K562 (cell line): ENCODE measurements at regions not wholly inside any gene's neighbourhood (a gene's known extent, or its start where the extent isn't known, plus 50 kb on each side); places are given as distances from the start of the nearest gene placed in this dataset.

Source experiments
- ATAC-seq: fragments of 200-7000 bp; cut with Tn5 transposase; 3 replicates; pipeline ENCODE4 v1.9.1; 2020; ENCODE audit warnings: moderate library complexity
- BruUV-seq: library from RNA; stranded (reverse); fragments of 400-500 nt; replicated peaks from 2 replicates; lab custom pipeline; 2021; lab: Mats Ljungman, UMichigan
- CTCF ChIA-PET: fragments of 300-600 bp; formaldehyde crosslinking; extraction: SDS; loops from one replicate; lab custom pipeline; 2021; ENCODE audit warnings: low intra/inter-chr PET ratio; lab: Yijun Ruan, JAX
- POLR2A ChIA-PET: fragments of 300-600, 350-650 bp; sonication (Branson Sonifier 250); formaldehyde crosslinking; extraction: SDS; loops from one replicate; lab custom pipeline; 2021; ENCODE audit warnings: antibody characterized with exemption, inconsistent platforms; lab: Yijun Ruan, JAX
- DNase-seq, 4 experiments: peaks; one replicate each; pipeline versions ENCODE4 v3.0.0 to v3.0.0-alpha.2; 2011 to 2018; ENCODE audit warnings: low spot score in 3 of 4, mixed read lengths in 3 of 4; ENCODE audit errors: extremely low read depth in 1 of 4
- FAIRE-seq: peaks from 2 replicates; lab custom pipeline; 2011; peaks lifted over from hg19 to GRCh38; lab: Jason Lieb, UNC
- H2AFZ ChIP-seq: 2 replicates; pipeline ENCODE4 v1.6.0; 2011; ENCODE audit warnings: low read depth, low read length, control low read depth, inconsistent platforms
- H3K27ac ChIP-seq: fragments of 200-600 bp; 3 replicates; pipeline ENCODE4 v1.8.0; 2011; ENCODE audit warnings: low read depth, mild to moderate bottlenecking, control low read depth, inconsistent platforms, low read length, moderate library complexity, mixed read lengths; ENCODE audit errors: extremely low read depth
- H3K27me3 ChIP-seq, 2 experiments: fragments of 300-600 bp in 1 of 2; 2 replicates in 1 of 2; 3 replicates in 1 of 2; pipeline versions ENCODE4 v1.6.0 to v1.8.0; 2011; ENCODE audit warnings: inconsistent platforms in 2 of 2, low read length in 2 of 2, mild to moderate bottlenecking in 1 of 2, mixed read lengths in 1 of 2, moderate library complexity in 1 of 2; ENCODE audit not compliant: control insufficient read depth in 2 of 2, insufficient read depth in 2 of 2
- H3K36me3 ChIP-seq: fragments of 300-600 bp; 3 replicates; pipeline ENCODE4 v1.8.0; 2011; ENCODE audit warnings: mild to moderate bottlenecking, low read length, inconsistent platforms; ENCODE audit not compliant: control insufficient read depth, insufficient read depth
- H3K4me1 ChIP-seq, 2 experiments: fragments of 200-600 bp in 1 of 2; replicated peaks in 1 of 2; 2 replicates in 1 of 2; 3 replicates in 1 of 2; pipeline versions ENCODE4 v1.5.1 to v1.8.0; 2011; ENCODE audit warnings: inconsistent platforms in 2 of 2, low read length in 2 of 2, mild to moderate bottlenecking in 1 of 2, mixed read lengths in 1 of 2, moderate library complexity in 1 of 2; ENCODE audit not compliant: control insufficient read depth in 2 of 2, insufficient read depth in 2 of 2
- H3K4me2 ChIP-seq: 2 replicates; pipeline ENCODE4 v1.6.1; 2011; ENCODE audit warnings: low read length, control low read depth, inconsistent platforms, mixed read lengths; ENCODE audit not compliant: insufficient read depth
- H3K4me3 ChIP-seq: fragments of 200-600 bp; sonication (generic), shearing (Covaris generic); 2 replicates; pipeline ENCODE4 v1.5.1; 2016; ENCODE audit warnings: control low read depth, inconsistent platforms
- H3K79me2 ChIP-seq: fragments of 200-600 bp; 3 replicates; pipeline ENCODE4 v1.8.0; 2011; ENCODE audit warnings: low read length, inconsistent platforms; ENCODE audit not compliant: control insufficient read depth, insufficient read depth
- H3K9ac ChIP-seq, 2 experiments: 2 replicates each; pipeline versions ENCODE4 v1.6.0 to v1.6.1; 2011; ENCODE audit warnings: low read depth in 2 of 2, low read length in 2 of 2, control low read depth in 1 of 2, inconsistent platforms in 1 of 2, mild to moderate bottlenecking in 1 of 2, mixed read lengths in 1 of 2; ENCODE audit not compliant: insufficient read depth in 1 of 2
- H3K9me1 ChIP-seq: one replicate; pipeline ENCODE4 v1.6.0; 2011; ENCODE audit warnings: inconsistent platforms, mild to moderate bottlenecking, low read length, moderate library complexity; ENCODE audit not compliant: control insufficient read depth, insufficient read depth
- H3K9me3 ChIP-seq: replicated peaks from 2 replicates; pipeline ENCODE4 v1.5.1; 2011; ENCODE audit warnings: low read depth, low read length, inconsistent platforms; ENCODE audit not compliant: control insufficient read depth, insufficient read depth
- H4K20me1 ChIP-seq: replicated peaks from 2 replicates; pipeline ENCODE4 v1.6.1; 2011; ENCODE audit warnings: low read length, inconsistent platforms, mixed read lengths; ENCODE audit not compliant: control insufficient read depth, insufficient read depth
- FOSL1 ChIP-seq: fragments of 200-800 bp; sonication (Bioruptor generic); conservative IDR thresholded peaks from 2 replicates; pipeline ENCODE4 v1.6.1; 2016; ENCODE audit warnings: missing genetic modification characterization, missing compliant biosample characterization
- GABPB1 ChIP-seq: sonication (generic); formaldehyde crosslinking; IDR thresholded peaks from 2 replicates; pipeline ENCODE4 v1.8.0; 2022; ENCODE audit warnings: mild to moderate bottlenecking, missing genetic modification reagents
- LARP7 ChIP-seq: fragments of 450-650 bp; IDR thresholded peaks from 2 replicates; pipeline ENCODE4 v1.6.1; 2016
- MTF1 ChIP-seq: fragments of 250-450 bp; sonication (Bioruptor Pico); IDR thresholded peaks from 2 replicates; pipeline ENCODE4 v1.9.0; 2021; ENCODE audit warnings: moderate library complexity, mild to moderate bottlenecking, inconsistent platforms, borderline replicate concordance
- RBM15 ChIP-seq: fragments of 200-400 bp; formaldehyde crosslinking; IDR thresholded peaks from 2 replicates; pipeline ENCODE4 v1.6.1; 2018; ENCODE audit warnings: mild to moderate bottlenecking, low read length, moderate library complexity; ENCODE audit not compliant: insufficient read depth
- TEAD4 ChIP-seq, 2 experiments: sonication (generic) in 1 of 2; formaldehyde crosslinking in 1 of 2; IDR thresholded peaks; 2 replicates each; pipeline versions ENCODE4 v1.6.1 to v1.8.0; 2012 to 2022; ENCODE audit warnings: borderline replicate concordance in 1 of 2, inconsistent platforms in 1 of 2, low read length in 1 of 2, mild to moderate bottlenecking in 1 of 2, missing genetic modification reagents in 1 of 2
- YBX1 ChIP-seq: fragments of 450-650 bp; IDR thresholded peaks from 2 replicates; pipeline ENCODE4 v1.7.1; 2016; ENCODE audit warnings: mild to moderate bottlenecking
- ZNF12 ChIP-seq: sonication (generic); formaldehyde crosslinking; IDR thresholded peaks from 2 replicates; pipeline ENCODE4 v1.4.0; 2020; ENCODE audit warnings: mild to moderate bottlenecking, missing genetic modification reagents
- ZNF316 ChIP-seq: fragments of 450-650 bp; IDR thresholded peaks from 2 replicates; pipeline ENCODE4 v1.6.1; 2016
- ZNF717 ChIP-seq: fragments of 250-450 bp; sonication (Bioruptor Pico); IDR thresholded peaks from 2 replicates; pipeline ENCODE4 v1.5.0; 2021
- WGBS: fragments of 100-300 bp; shearing (Covaris generic); methylation state at CpG from one replicate; pipeline ENCODE4 v1.1.6; 2016; ENCODE audit warnings: low coverage, mixed read lengths; ENCODE audit not compliant: insufficient coverage; ENCODE audit errors: missing lambda C conversion rate; 5-methylcytosine and 5-hydroxymethylcytosine counted together
- in situ Hi-C: fragments of 300-500 bp; cut with MboI; formaldehyde crosslinking; loops from 4 replicates; pipeline ENCODE4 v1.15.0; 2018; ENCODE audit warnings: inconsistent platforms, mixed read lengths
- intact Hi-C: fragments of 100-400 bp; cut with micrococcal nuclease; formaldehyde crosslinking; loops from 2 replicates; pipeline ENCODE4 v1.14.2; 2022
- TF ChIP-seq, protein P1 (sequence below): fragments of 450-650 bp; formaldehyde crosslinking; IDR thresholded peaks from 2 replicates; pipeline ENCODE4 v1.4.0; 2020; ENCODE audit warnings: mild to moderate bottlenecking, mixed read lengths
- TF ChIP-seq, protein P2 (sequence below): fragments of 250-450 bp; sonication (Bioruptor Pico); IDR thresholded peaks from 2 replicates; pipeline ENCODE4 v1.8.0; 2021; ENCODE audit warnings: moderate library complexity, mild to moderate bottlenecking, inconsistent platforms

GRCh38 chr3:72680766-72681165, 167.5 kb downstream of the SHQ1 start:
- no peak for DNase-seq
- BruUV-seq, result no TSS peak
- Histone ChIP-seq H3K27ac (no peak overlapping the region), H3K27me3 (peaks cover 0 to 6% of the 10 kb centered on the region in 2 experiments; a peak in 3 of 5 replicates), H3K4me2 (no peak overlapping the region), H3K9me1 (no peaks in the 10 kb centered on the region), H3K4me1 (no peaks in the 10 kb centered on the region), H3K36me3 (no peaks in the 10 kb centered on the region), H2AFZ (no peak overlapping the region), H3K79me2 (no peaks in the 10 kb centered on the region), H3K4me3 (no peak overlapping the region), H4K20me1 (no peaks in the 10 kb centered on the region), H3K9me3 (no peaks in the 10 kb centered on the region), H3K9ac (no peak overlapping the region)
- in situ Hi-C loops (no loop called here), intact Hi-C loops (no loop called here)
- ChIA-PET POLR2A (no interaction called here), CTCF (no interaction called here)
- TF ChIP-seq RBM15 (no peak), LARP7 (no peak), GABPB1 (CRISPR knock-in tag) (no peak), TEAD4 (IDR thresholded peaks at IDR 0.05; ENCODE audit: low read length) (no peak), TEAD4 (CRISPR knock-in tag; IDR thresholded peaks at IDR 0.05; ENCODE audit: borderline replicate concordance) (no peak), YBX1 (no peak), MTF1 (CRISPR knock-in tag) (no peak), ZNF12 (no peak), ZNF717 (no peak), ZNF316 (no peak), FOSL1 (tag) (no peak)
- TF ChIP-seq, protein P1, sequence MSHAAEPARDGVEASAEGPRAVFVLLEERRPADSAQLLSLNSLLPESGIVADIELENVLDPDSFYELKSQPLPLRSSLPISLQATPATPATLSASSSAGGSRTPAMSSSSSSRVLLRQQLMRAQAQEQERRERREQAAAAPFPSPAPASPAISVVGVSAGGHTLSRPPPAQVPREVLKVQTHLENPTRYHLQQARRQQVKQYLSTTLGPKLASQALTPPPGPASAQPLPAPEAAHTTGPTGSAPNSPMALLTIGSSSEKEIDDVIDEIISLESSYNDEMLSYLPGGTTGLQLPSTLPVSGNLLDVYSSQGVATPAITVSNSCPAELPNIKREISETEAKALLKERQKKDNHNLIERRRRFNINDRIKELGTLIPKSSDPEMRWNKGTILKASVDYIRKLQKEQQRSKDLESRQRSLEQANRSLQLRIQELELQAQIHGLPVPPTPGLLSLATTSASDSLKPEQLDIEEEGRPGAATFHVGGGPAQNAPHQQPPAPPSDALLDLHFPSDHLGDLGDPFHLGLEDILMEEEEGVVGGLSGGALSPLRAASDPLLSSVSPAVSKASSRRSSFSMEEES (CRISPR knock-in tag), result no peak
- TF ChIP-seq, protein P2, sequence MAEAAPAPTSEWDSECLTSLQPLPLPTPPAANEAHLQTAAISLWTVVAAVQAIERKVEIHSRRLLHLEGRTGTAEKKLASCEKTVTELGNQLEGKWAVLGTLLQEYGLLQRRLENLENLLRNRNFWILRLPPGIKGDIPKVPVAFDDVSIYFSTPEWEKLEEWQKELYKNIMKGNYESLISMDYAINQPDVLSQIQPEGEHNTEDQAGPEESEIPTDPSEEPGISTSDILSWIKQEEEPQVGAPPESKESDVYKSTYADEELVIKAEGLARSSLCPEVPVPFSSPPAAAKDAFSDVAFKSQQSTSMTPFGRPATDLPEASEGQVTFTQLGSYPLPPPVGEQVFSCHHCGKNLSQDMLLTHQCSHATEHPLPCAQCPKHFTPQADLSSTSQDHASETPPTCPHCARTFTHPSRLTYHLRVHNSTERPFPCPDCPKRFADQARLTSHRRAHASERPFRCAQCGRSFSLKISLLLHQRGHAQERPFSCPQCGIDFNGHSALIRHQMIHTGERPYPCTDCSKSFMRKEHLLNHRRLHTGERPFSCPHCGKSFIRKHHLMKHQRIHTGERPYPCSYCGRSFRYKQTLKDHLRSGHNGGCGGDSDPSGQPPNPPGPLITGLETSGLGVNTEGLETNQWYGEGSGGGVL (CRISPR knock-in tag), result no peak
- ATAC-seq, result no peak
- 4% methylated on average over 3 of the region's 4 CpGs for WGBS
- no peak for FAIRE-seq
